ENCODE measurements at regions not wholly inside any gene's neighbourhood (a gene's known extent, or its start where the extent isn't known, plus 50 kb on each side); places are given as distances from the start of the nearest gene placed in this dataset.
"Not testable (repeated sequence)": the region's sequence is repeated elsewhere in the genome, so short reads cannot be mapped to it uniquely, and the experiment has no call there.

- DNase-seq (ENCODE audit: low spot score), result no peak
These were observed 109.9 kb downstream of the TMEM182 start for GRCh38 chr2:102871707-102872106.

GRCh38 chr2:102872388-102872787 lies 110.6 kb downstream of the TMEM182 start:
- no peak for DNase-seq (ENCODE audit: low spot score)

- not testable (repeated sequence) for DNase-seq (ENCODE audit: low spot score)
These were observed 117.7 kb downstream of the TMEM182 start for GRCh38 chr2:102879513-102879912.

- DNase-seq (ENCODE audit: low spot score), result no peak
These were observed 118.9 kb downstream of the TMEM182 start for GRCh38 chr2:102880731-102881130.

GRCh38 chr2:102886216-102886893 lies 124.5 kb downstream of the TMEM182 start:
- DNase-seq (ENCODE audit: low spot score), result no peak

- DNase-seq (ENCODE audit: low spot score), result no peak
These were observed 126.7 kb downstream of the TMEM182 start for GRCh38 chr2:102888514-102888913.

- DNase-seq (ENCODE audit: low spot score), result no peak
These were observed 129.5 kb downstream of the TMEM182 start for GRCh38 chr2:102891296-102891695.

GRCh38 chr2:102892698-102893310 lies 131.0 kb downstream of the TMEM182 start:
- DNase-seq (ENCODE audit: low spot score), result no peak

GRCh38 chr2:102893870-102894269 lies 132.0 kb downstream of the TMEM182 start:
- DNase-seq (ENCODE audit: low spot score), result no peak

GRCh38 chr2:102895376-102895775 lies 133.5 kb downstream of the TMEM182 start:
- no peak for DNase-seq (ENCODE audit: low spot score)

- DNase-seq (ENCODE audit: low spot score), result not testable (repeated sequence)
These were observed 147.4 kb downstream of the TMEM182 start for GRCh38 chr2:102909240-102909639.

GRCh38 chr2:102910724-102911123 lies 148.9 kb downstream of the TMEM182 start:
- no peak for DNase-seq (ENCODE audit: low spot score)

- no peak for DNase-seq (ENCODE audit: low spot score)
These were observed 153.3 kb downstream of the TMEM182 start for GRCh38 chr2:102915128-102915527.

- DNase-seq (ENCODE audit: low spot score), result no peak
These were observed 160.5 kb downstream of the TMEM182 start for GRCh38 chr2:102922321-102922720.

- DNase-seq (ENCODE audit: low spot score), result no peak
These were observed 163.2 kb downstream of the TMEM182 start for GRCh38 chr2:102925003-102925402.

- no peak for DNase-seq (ENCODE audit: low spot score)
These were observed 166.0 kb downstream of the TMEM182 start for GRCh38 chr2:102927854-102928267.

- DNase-seq (ENCODE audit: low spot score), result no peak
These were observed 167.9 kb downstream of the TMEM182 start for GRCh38 chr2:102929721-102930120.

GRCh38 chr2:102932501-102932900 lies 170.7 kb downstream of the TMEM182 start:
- DNase-seq (ENCODE audit: low spot score), result no peak

GRCh38 chr2:102939207-102939606 lies 177.4 kb downstream of the TMEM182 start:
- DNase-seq (ENCODE audit: low spot score), result no peak

- DNase-seq (ENCODE audit: low spot score), result no peak
These were observed 178.9 kb downstream of the TMEM182 start for GRCh38 chr2:102940684-102941083.

GRCh38 chr2:102942107-102942506 lies 180.3 kb downstream of the TMEM182 start:
- DNase-seq (ENCODE audit: low spot score), result no peak

- DNase-seq (ENCODE audit: low spot score), result no peak
These were observed 181.4 kb downstream of the TMEM182 start for GRCh38 chr2:102943251-102943650.

- no peak for DNase-seq (ENCODE audit: low spot score)
These were observed 188.6 kb downstream of the TMEM182 start for GRCh38 chr2:102950371-102950946.

GRCh38 chr2:102951249-102951648 lies 189.4 kb downstream of the TMEM182 start:
- DNase-seq (ENCODE audit: low spot score), result no peak
